Thoracic aorta (tissue), 2 donors: ENCODE measurements at regions not wholly inside any gene's neighbourhood (a gene's known extent, or its start where the extent isn't known, plus 50 kb on each side); places are given as distances from the start of the nearest gene placed in this dataset.

Experiments
- ATAC-seq: fragments of 150-250 bp; one replicate; pipeline ENCODE4 v1.8.0; 2017; ENCODE audit warnings: low read depth; ENCODE audit not compliant: insufficient number of reproducible peaks, low FRiP score
- DNase-seq: peaks from one replicate; pipeline ENCODE4 v3.0.0-alpha.2; 2020; ENCODE audit warnings: low spot score
- H3K27ac ChIP-seq, 2 donors: fragments of 200-600 bp; sonication (generic); 1 replicate in 1 of 2; 2 replicates in 1 of 2; pipeline ENCODE4 v1.5.1; 2016; ENCODE audit warnings: mild to moderate bottlenecking in 2 of 2, moderate library complexity in 2 of 2
- H3K27me3 ChIP-seq: fragments of 200-600 bp; sonication (generic); replicated peaks from 2 replicates; pipeline ENCODE4 v1.6.0; 2016; ENCODE audit warnings: mild to moderate bottlenecking; ENCODE audit not compliant: insufficient read depth
- H3K36me3 ChIP-seq: fragments of 200-600 bp; sonication (generic); one replicate; pipeline ENCODE4 v1.5.1; 2016
- H3K4me1 ChIP-seq, 2 donors: fragments of 200-600 bp; sonication (generic); 1 replicate in 1 of 2; 2 replicates in 1 of 2; pipeline versions ENCODE4 v1.5.1 to v1.6.0; 2016; ENCODE audit warnings: low read depth in 2 of 2, mild to moderate bottlenecking in 1 of 2; ENCODE audit not compliant: control insufficient read depth in 1 of 2
- H3K4me3 ChIP-seq: fragments of 200-600 bp; sonication (generic); 2 replicates; pipeline ENCODE4 v1.5.1; 2016; ENCODE audit warnings: mild to moderate bottlenecking
- H3K9me3 ChIP-seq: fragments of 200-600 bp; sonication (generic); 2 replicates; pipeline ENCODE4 v1.5.1; 2016
- TF ChIP-seq, protein P1 (sequence below): fragments of 200-600 bp; sonication (generic); IDR thresholded peaks from one replicate; pipeline ENCODE4 v1.5.1; 2019; ENCODE audit warnings: antibody characterized with exemption

DNA sequence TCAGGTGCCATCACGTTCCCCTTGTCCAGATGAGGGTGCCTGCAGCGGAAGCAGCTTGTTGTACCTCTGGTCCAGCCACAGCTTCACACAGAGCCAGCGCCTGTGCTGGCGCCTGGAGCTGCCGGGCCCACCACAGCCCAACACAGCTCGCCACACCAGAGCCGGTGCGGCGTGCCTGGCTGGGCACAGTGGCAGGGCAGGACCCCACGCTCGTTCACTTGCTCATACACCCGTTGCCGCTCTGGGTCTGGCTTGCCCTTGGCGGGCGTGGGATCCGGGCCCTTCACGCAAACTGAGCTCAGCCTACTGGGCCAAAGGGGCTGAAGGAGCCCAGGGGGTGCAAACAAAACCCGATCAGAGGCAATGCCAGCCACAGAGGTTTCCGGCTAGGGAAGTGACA, 492.5 kb upstream of the MANEA start:
- H3K36me3 ChIP-seq: no peaks in the 10 kb centered on the region
- TF ChIP-seq, protein P1, sequence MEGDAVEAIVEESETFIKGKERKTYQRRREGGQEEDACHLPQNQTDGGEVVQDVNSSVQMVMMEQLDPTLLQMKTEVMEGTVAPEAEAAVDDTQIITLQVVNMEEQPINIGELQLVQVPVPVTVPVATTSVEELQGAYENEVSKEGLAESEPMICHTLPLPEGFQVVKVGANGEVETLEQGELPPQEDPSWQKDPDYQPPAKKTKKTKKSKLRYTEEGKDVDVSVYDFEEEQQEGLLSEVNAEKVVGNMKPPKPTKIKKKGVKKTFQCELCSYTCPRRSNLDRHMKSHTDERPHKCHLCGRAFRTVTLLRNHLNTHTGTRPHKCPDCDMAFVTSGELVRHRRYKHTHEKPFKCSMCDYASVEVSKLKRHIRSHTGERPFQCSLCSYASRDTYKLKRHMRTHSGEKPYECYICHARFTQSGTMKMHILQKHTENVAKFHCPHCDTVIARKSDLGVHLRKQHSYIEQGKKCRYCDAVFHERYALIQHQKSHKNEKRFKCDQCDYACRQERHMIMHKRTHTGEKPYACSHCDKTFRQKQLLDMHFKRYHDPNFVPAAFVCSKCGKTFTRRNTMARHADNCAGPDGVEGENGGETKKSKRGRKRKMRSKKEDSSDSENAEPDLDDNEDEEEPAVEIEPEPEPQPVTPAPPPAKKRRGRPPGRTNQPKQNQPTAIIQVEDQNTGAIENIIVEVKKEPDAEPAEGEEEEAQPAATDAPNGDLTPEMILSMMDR: no peak
- DNase-seq (no peak), ATAC-seq (no peak)
- H3K4me1 ChIP-seq: no peaks in the 10 kb centered on the region
- no peak overlapping the region for H3K27ac ChIP-seq
- no peaks in the 10 kb centered on the region for H3K27me3 ChIP-seq
- no peak overlapping the region for H3K4me3 ChIP-seq
- H3K9me3 ChIP-seq: no peaks in the 10 kb centered on the region

DNA sequence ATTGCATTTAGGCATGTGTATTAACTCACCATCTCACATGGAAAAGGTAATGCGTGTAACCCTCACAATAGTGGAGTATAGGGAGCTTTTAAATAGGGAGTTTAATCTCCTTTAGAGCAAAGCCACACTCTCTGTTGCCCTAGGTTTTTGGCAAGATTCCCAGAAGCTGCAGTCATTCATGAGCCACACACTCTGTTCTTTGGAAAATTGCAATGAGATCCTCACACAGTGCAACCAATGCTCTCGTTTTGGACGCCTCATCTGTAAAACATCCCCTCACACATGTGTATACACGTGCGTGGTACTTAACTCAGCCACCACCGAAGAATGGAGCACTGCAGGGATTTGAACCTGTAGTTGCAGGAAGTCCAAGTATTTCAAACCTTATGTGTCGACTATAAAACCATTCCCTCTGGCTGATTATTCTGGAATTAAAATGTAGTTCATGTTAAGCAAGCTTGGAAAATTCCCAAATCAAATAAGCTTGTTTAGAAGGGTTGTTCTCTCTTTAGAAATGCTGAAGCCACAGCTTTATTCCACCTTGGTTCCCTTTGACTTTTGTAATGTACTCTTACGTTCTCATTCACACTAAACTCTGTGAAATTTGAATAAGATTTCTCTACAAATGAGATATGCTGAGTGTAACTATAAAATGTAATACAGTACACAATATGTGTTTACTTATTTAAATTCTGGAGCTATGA, 489.8 kb upstream of the MANEA start:
- TF ChIP-seq, protein P1: no peak
- H3K27me3 ChIP-seq: no peaks in the 10 kb centered on the region
- no peaks in the 10 kb centered on the region for H3K36me3 ChIP-seq
- H3K27ac ChIP-seq: no peak overlapping the region
- no peaks in the 10 kb centered on the region for H3K9me3 ChIP-seq
- ATAC-seq: no peak
- H3K4me1 ChIP-seq: no peaks in the 10 kb centered on the region
- H3K4me3 ChIP-seq: no peak overlapping the region
- no peak for DNase-seq

DNA sequence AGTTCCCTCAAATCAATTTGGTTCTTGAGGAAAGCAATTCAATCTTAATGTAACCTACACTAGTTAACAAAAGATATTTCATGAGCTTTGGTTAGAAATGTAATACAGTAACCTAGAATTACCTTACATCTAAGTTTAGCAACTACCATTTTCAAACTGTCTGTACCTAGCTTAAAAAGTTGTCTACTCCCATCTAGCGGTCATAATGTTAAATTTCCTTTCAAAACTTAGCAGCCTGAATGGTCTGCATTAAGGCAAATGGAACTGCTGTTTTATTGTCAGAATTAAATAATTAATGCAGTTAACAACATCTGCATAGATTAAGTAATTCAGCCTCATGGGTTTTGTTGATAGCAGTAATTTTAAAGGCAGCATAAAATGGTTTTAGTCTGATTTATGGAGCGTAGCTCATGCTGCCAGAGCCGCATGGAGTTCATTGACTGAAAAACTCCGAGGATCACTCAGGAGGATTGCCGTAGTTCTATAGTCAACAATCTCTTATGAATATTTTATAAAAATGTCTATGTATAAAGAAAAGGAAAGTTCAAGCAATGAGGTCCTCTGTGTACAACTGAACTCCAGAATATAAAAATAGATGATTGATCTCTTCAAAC, 485.4 kb upstream of the MANEA start:
- TF ChIP-seq, protein P1: no peak
- ATAC-seq: peak; percentile 51
- no peak overlapping the region for H3K27ac ChIP-seq

DNA sequence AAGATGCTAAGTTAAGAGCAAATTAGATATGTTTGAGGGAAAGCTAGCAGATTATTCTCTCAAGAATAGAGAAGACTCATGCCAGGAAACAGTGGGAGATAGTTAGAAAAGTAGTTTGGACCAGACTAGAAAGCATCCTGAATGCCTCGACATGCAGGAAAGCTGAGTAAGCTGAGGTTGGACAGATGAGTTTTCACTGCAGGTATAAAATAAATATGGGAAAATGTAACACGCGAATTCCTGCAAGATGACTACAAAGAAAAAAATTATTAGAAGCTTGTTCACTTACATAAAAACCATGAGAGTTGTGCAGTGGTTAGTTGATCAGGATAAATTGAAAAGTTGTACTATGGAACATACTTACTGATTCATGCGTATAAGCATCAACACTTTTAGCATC, 484.2 kb upstream of the MANEA start:
- Histone ChIP-seq H3K4me1 (no peaks in the 10 kb centered on the region), H3K36me3 (no peaks in the 10 kb centered on the region), H3K27me3 (no peaks in the 10 kb centered on the region), H3K9me3 (no peaks in the 10 kb centered on the region), H3K27ac (no peak overlapping the region), H3K4me3 (no peak overlapping the region)
- no peak for DNase-seq
- TF ChIP-seq, protein P1: no peak
- ATAC-seq: no peak

More for the DNA sequence above, 485.4 kb upstream of the MANEA start:
- Histone ChIP-seq H3K4me3 (peak overlapping the region; percentile 31), H3K36me3 (no peaks in the 10 kb centered on the region), H3K9me3 (no peaks in the 10 kb centered on the region), H3K27me3 (no peaks in the 10 kb centered on the region), H3K4me1 (no peaks in the 10 kb centered on the region)
- no peak for DNase-seq

DNA sequence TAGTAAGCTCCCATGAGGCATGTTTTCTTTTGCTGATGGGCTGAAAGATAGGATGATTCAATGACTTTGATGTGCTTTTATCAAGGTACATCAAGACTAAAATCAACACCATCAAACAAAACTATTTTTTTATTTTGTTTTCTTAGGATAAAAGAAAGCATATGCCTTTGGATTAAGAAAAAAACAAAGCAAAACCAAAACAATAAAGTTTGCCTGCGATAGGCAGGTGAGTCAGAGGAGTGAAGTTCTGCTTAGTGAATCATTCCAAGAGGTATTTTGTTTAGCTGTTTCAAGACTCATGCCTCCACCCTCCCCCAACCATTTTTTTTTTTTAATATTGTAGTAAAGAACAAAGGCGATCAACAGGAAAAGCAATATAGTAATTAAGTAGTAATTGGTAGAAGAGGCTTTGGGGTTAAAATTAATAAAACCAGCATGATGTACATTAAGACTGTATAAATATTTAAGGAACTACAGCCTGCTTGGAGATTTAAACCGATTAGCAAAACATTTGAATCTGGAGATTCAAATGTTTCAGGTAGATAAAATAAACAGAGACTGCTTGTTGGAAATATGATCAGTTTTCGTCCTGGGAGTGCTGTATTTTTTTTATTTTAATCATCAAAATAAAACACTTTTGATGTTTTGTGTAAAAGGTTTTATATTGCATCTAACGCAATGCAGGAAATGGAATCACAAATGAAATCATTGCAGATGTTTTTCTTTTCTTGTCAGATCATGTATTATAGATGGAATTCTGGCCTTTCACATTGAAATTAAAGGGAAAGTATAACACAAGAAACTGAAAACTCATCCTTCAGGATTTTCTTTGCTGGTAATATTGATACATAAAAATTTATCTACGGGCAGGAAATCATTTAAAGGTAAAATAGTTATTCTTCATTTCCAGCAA, 482.3 kb upstream of the MANEA start:
- no peaks in the 10 kb centered on the region for H3K4me1 ChIP-seq
- no peak for DNase-seq
- H3K9me3 ChIP-seq: no peaks in the 10 kb centered on the region
- ATAC-seq: no peak
- no peaks in the 10 kb centered on the region for H3K36me3 ChIP-seq
- no peak overlapping the region for H3K4me3 ChIP-seq
- no peak overlapping the region for H3K27ac ChIP-seq
- TF ChIP-seq, protein P1: no peak
- H3K27me3 ChIP-seq: no peaks in the 10 kb centered on the region
